PC-9 (cell line): ENCODE measurements at regions not wholly inside any gene's neighbourhood (a gene's known extent, or its start where the extent isn't known, plus 50 kb on each side); places are given as distances from the start of the nearest gene placed in this dataset.

ENCODE experiments used
- BruUV-seq: library from RNA; stranded (reverse); fragments of 400-500 nt; replicated peaks from 2 replicates; lab custom pipeline; 2021; lab: Mats Ljungman, UMichigan
- CTCF ChIA-PET: fragments of 300-600 bp; sonication (Branson Sonifier 250); formaldehyde crosslinking; loops from one replicate; lab custom pipeline; 2022; ENCODE audit warnings: antibody characterized with exemption; lab: Charles Lee
- POLR2A ChIA-PET: fragments of 300-600 bp; sonication (Branson Sonifier 250); formaldehyde crosslinking; loops from one replicate; lab custom pipeline; 2022; ENCODE audit warnings: antibody characterized with exemption; ENCODE audit not compliant: unreplicated experiment; lab: Charles Lee
- DNase-seq, 2 experiments: peaks; one replicate each; pipeline versions ENCODE4 v3.0.0 to v3.0.0-alpha.2; 2015 to 2022; ENCODE audit warnings: mixed read lengths in 1 of 2
- H2AFZ ChIP-seq: fragments of 200-600 bp; sonication (generic); 2 replicates; pipeline ENCODE4 v1.8.1; 2017; ENCODE audit warnings: antibody characterized with exemption
- H3F3A ChIP-seq: fragments of 200-600 bp; sonication (generic); 2 replicates; pipeline ENCODE4 v1.8.1; 2017; ENCODE audit warnings: antibody characterized with exemption, mild to moderate bottlenecking, low read depth; ENCODE audit not compliant: insufficient read depth
- H3K27ac ChIP-seq: fragments of 200-600 bp; sonication (generic); 2 replicates; pipeline ENCODE4 v1.6.1; 2016; ENCODE audit warnings: mixed run types
- H3K27me3 ChIP-seq: fragments of 200-600 bp; sonication (generic); 2 replicates; pipeline ENCODE4 v1.6.1; 2016; ENCODE audit warnings: low read depth, mixed run types; ENCODE audit not compliant: insufficient read depth
- H3K36me3 ChIP-seq: fragments of 200-600 bp; sonication (generic); 2 replicates; pipeline ENCODE4 v1.6.1; 2016; ENCODE audit warnings: low read depth, mixed run types
- H3K4me1 ChIP-seq: fragments of 200-600 bp; sonication (generic); replicated peaks from 2 replicates; pipeline ENCODE4 v1.6.1; 2016; ENCODE audit warnings: mixed run types; ENCODE audit not compliant: insufficient read depth
- H3K4me2 ChIP-seq: fragments of 200-600 bp; sonication (generic); 2 replicates; pipeline ENCODE4 v1.6.1; 2017; ENCODE audit warnings: mixed run types
- H3K4me3 ChIP-seq: fragments of 200-600 bp; sonication (generic); 2 replicates; pipeline ENCODE4 v1.6.1; 2016; ENCODE audit warnings: mixed run types
- H3K79me2 ChIP-seq: fragments of 200-600 bp; sonication (generic); 2 replicates; pipeline ENCODE4 v1.6.1; 2017; ENCODE audit warnings: low read depth, mixed run types
- H3K9me2 ChIP-seq: fragments of 200-600 bp; sonication (generic); 2 replicates; pipeline ENCODE4 v1.8.1; 2017; ENCODE audit warnings: mild to moderate bottlenecking; ENCODE audit not compliant: insufficient read depth
- H3K9me3 ChIP-seq: fragments of 200-600 bp; sonication (generic); 2 replicates; pipeline ENCODE4 v1.8.1; 2016; ENCODE audit warnings: low read depth; ENCODE audit not compliant: insufficient read depth
- H4K20me1 ChIP-seq: fragments of 200-600 bp; sonication (generic); 2 replicates; pipeline ENCODE4 v1.8.1; 2017; ENCODE audit not compliant: insufficient read depth
- CTCF ChIP-seq: fragments of 200-600 bp; sonication (generic); conservative IDR thresholded peaks from 2 replicates; pipeline ENCODE4 v1.6.1; 2017; ENCODE audit warnings: mixed run types, antibody characterized with exemption, mild to moderate bottlenecking, moderate library complexity
- EZH2 ChIP-seq: fragments of 200-600 bp; sonication (generic); IDR thresholded peaks from 2 replicates; pipeline ENCODE4 v1.8.0; 2017; ENCODE audit warnings: antibody characterized with exemption, low read depth
- intact Hi-C: fragments of 100-400 bp; cut with micrococcal nuclease; formaldehyde crosslinking; loops from one replicate; pipeline ENCODE4 v1.10.0; 2022; ENCODE audit not compliant: unreplicated experiment

GRCh38 chr11:112785719-112786118 lies 175.5 kb upstream of the NCAM1 start:
- H3K4me2 ChIP-seq = no peak overlapping the region
- no peaks in the 10 kb centered on the region for H3K9me2 ChIP-seq
- TF ChIP-seq CTCF (no peak), EZH2 (no peak)
- H3F3A ChIP-seq = no peaks in the 10 kb centered on the region
- H2AFZ ChIP-seq = no peak overlapping the region
- intact Hi-C loops = no loop called here
- H3K4me1 ChIP-seq = no peaks in the 10 kb centered on the region
- POLR2A ChIA-PET = no interaction called here
- H3K79me2 ChIP-seq = no peaks in the 10 kb centered on the region
- no peak for DNase-seq
- no peak overlapping the region for H3K27ac ChIP-seq
- H4K20me1 ChIP-seq = no peaks in the 10 kb centered on the region
- H3K9me3 ChIP-seq = no peaks in the 10 kb centered on the region
- no peaks in the 10 kb centered on the region for H3K36me3 ChIP-seq
- H3K4me3 ChIP-seq = no peak overlapping the region
- H3K27me3 ChIP-seq = no peaks in the 10 kb centered on the region
- CTCF ChIA-PET = no interaction called here
- no TSS peak for BruUV-seq

- no peak for DNase-seq
- POLR2A ChIA-PET = no interaction called here
These were observed 175.0 kb upstream of the NCAM1 start for GRCh38 chr11:112786196-112786595.

GRCh38 chr11:112786886-112787530 lies 174.2 kb upstream of the NCAM1 start:
- POLR2A ChIA-PET = no interaction called here
- CTCF ChIA-PET = no interaction called here
- no peak for TF ChIP-seq EZH2
- no peak for TF ChIP-seq CTCF
- Histone ChIP-seq H3K79me2 (no peaks in the 10 kb centered on the region), H3K4me1 (no peaks in the 10 kb centered on the region), H3K4me2 (no peak overlapping the region), H3K27me3 (no peaks in the 10 kb centered on the region), H4K20me1 (no peaks in the 10 kb centered on the region), H3K9me3 (no peaks in the 10 kb centered on the region), H3K4me3 (no peak overlapping the region), H3K9me2 (no peaks in the 10 kb centered on the region), H3F3A (no peaks in the 10 kb centered on the region), H2AFZ (no peak overlapping the region), H3K36me3 (no peaks in the 10 kb centered on the region), H3K27ac (no peak overlapping the region)
- DNase-seq = no peak
- intact Hi-C loops = no loop called here
- BruUV-seq = no TSS peak

More at GRCh38 chr11:112786196-112786595, 175.0 kb upstream of the NCAM1 start:
- Histone ChIP-seq H3K9me2 (no peaks in the 10 kb centered on the region), H3K79me2 (no peaks in the 10 kb centered on the region), H2AFZ (no peak overlapping the region), H3F3A (no peaks in the 10 kb centered on the region), H4K20me1 (no peaks in the 10 kb centered on the region), H3K9me3 (no peaks in the 10 kb centered on the region), H3K27ac (no peak overlapping the region), H3K4me3 (no peak overlapping the region), H3K36me3 (no peaks in the 10 kb centered on the region), H3K27me3 (no peaks in the 10 kb centered on the region), H3K4me2 (no peak overlapping the region), H3K4me1 (no peaks in the 10 kb centered on the region)
- intact Hi-C loops = no loop called here
- no TSS peak for BruUV-seq
- CTCF ChIA-PET = no interaction called here
- TF ChIP-seq CTCF (no peak), EZH2 (no peak)
